HS-27A (cell line): ENCODE measurements at regions not wholly inside any gene's neighbourhood (a gene's known extent, or its start where the extent isn't known, plus 50 kb on each side); places are given as distances from the start of the nearest gene placed in this dataset.

Experiments
- DNase-seq: peaks from one replicate; pipeline ENCODE4 v3.0.0-alpha.2; 2012; ENCODE audit warnings: low read depth, missing footprints

GRCh38 chr15:37873336-37873735 is 61.1 kb upstream of the TMCO5A start:
- DNase-seq, result no peak

GRCh38 chr15:37876900-37877299 is 57.5 kb upstream of the TMCO5A start:
- DNase-seq, result no peak

DNA sequence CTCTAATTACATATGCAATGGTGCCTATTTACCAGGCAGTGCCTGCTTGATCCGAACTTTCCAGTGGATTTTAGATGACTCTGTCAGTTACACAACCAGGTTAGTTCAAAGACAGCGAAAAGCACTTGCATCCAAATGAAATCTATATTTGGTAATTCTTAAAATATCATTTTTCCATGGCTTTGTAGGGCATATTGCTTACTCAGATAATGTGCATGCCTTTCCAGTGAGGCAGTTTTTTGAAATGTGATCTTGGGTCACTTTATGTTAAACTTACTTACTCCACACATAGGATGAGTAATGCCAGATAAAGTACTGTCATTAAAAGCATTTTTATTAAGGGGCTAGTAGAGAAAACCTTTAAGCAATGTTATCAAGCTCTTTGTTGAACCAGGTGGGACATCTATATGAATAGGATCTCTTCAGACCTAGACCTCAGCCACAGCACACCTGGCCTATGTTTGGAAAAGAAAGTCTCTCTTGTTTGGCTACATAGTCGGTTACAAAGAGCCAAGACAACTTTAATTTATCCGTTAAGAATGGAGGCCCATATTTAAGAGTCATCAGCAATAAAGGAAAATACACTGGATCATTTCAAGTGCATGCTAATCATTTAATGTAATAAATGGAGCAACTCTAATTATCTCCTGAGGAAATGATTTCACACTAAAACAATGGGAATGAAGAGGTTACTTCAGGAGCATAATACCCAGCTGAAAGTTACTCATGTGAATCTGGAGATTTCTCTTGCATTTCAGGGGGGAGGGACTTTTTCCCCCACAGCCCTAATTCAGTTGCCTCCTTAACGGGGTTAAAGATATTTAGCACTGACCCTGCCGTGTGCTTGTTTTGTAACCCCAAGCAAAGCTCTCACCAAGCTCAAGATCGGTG is 56.3 kb upstream of the TMCO5A start:
- DNase-seq, result peak; percentile 81

DNA sequence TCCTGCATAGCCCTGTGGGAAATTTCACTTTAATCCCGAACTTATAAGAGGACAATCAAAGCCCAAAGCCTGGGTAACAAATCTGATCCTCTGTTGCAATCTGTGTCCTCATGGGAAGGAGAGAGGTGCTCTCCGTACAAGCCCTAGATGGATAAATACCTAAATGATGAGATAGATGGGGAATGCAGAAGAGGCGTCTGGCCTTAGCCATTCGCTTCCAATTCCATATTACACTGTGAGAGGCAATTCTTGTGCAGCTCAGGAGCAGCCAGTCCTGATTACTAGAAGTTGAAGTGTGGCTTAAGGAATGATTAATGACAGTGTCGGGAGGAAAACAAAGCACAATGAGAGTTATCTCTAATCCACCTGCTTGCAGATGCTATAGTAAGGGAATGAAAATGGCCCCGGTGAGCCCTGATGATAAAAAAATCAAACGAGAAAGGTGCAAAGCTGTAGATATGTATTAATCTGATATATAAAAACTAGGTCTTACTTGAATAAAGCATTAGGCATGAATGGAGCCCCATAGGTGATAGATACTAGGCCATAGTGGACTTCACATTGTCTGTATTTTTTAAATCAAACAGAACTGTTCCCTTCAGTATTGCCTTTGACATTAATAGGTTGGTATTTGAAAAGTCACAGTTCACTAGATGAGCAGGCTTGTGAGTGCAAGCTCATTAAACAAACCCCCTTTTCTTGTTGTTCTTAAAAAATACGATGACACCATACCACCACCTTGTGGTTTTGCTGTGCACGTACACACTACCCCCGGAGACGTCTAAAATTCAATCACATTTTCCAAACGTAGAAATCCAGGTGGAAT is 54.2 kb upstream of the TMCO5A start:
- DNase-seq, result no peak

DNA sequence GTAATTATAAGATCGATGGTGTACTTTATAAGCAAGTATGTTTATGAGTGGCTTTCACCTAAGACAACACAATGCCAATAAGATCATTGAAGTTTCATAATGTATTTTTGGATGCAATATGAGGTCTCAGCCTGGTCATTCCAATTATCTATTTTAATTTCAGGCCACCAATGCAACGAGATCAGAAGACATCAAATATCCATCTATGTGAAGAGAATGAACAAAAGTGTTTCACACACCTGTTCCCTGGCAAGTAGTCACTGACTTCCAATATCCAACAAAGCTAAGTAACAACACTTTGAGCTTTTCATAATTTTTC is 53.6 kb upstream of the TMCO5A start:
- no peak for DNase-seq

GRCh38 chr15:37881237-37882013 is 53.0 kb upstream of the TMCO5A start:
- no peak for DNase-seq

GRCh38 chr15:37882640-37883039 is 51.8 kb upstream of the TMCO5A start:
- no peak for DNase-seq
